IMR-90 (cell line): ENCODE measurements at regions not wholly inside any gene's neighbourhood (a gene's known extent, or its start where the extent isn't known, plus 50 kb on each side); places are given as distances from the start of the nearest gene placed in this dataset.

Experiments
- BHLHE40 ChIP-seq: fragments of 150-350 bp; IDR thresholded peaks from 2 replicates; pipeline ENCODE4 v1.6.1; 2016; ENCODE audit warnings: mild to moderate bottlenecking, low read depth, low read length
- CEBPB ChIP-seq: IDR thresholded peaks from 2 replicates; pipeline ENCODE4 v1.6.1; 2012; ENCODE audit warnings: low read depth, low read length, improper control_type of control experiment
- CHD1 ChIP-seq: IDR thresholded peaks from 2 replicates; pipeline ENCODE4 v1.6.1; 2012; ENCODE audit warnings: low read depth, low read length, improper control_type of control experiment
- MAFK ChIP-seq: IDR thresholded peaks from 2 replicates; pipeline ENCODE4 v1.6.1; 2012; ENCODE audit warnings: low read depth, low read length, improper control_type of control experiment
- MAZ ChIP-seq: IDR thresholded peaks from 2 replicates; pipeline ENCODE4 v1.6.1; 2012; ENCODE audit warnings: low read depth, mild to moderate bottlenecking, low read length, improper control_type of control experiment, moderate library complexity, borderline replicate concordance
- MXI1 ChIP-seq: IDR thresholded peaks from 2 replicates; pipeline ENCODE4 v1.6.1; 2012; ENCODE audit warnings: low read depth, mild to moderate bottlenecking, low read length, moderate library complexity, borderline replicate concordance
- NFE2L2 ChIP-seq: fragments of 150-350 bp; IDR thresholded peaks from 2 replicates; pipeline ENCODE4 v1.6.1; 2016; ENCODE audit warnings: low read depth, mild to moderate bottlenecking, low read length
- POLR2A ChIP-seq: IDR thresholded peaks from 2 replicates; pipeline ENCODE4 v1.6.1; 2012; ENCODE audit warnings: mild to moderate bottlenecking, low read depth, low read length
- RAD21 ChIP-seq: IDR thresholded peaks from 2 replicates; pipeline ENCODE4 v1.6.1; 2012; ENCODE audit warnings: low read length, improper control_type of control experiment
- RFX5 ChIP-seq: IDR thresholded peaks from 2 replicates; pipeline ENCODE4 v1.8.0; 2012; ENCODE audit warnings: low read depth, mild to moderate bottlenecking, low read length, moderate library complexity
- SMC3 ChIP-seq: fragments of 150-350 bp; IDR thresholded peaks from 2 replicates; pipeline ENCODE4 v1.6.1; 2016; ENCODE audit warnings: low read depth, mild to moderate bottlenecking, antibody characterized with exemption, low read length, moderate library complexity
- TF ChIP-seq, protein P1 (sequence below): conservative IDR thresholded peaks from 2 replicates; pipeline ENCODE4 v1.5.1; 2012; ENCODE audit warnings: mild to moderate bottlenecking, low read depth, low read length, improper control_type of control experiment
- TF ChIP-seq, protein P2 (sequence below): fragments of 150-350 bp; IDR thresholded peaks from 2 replicates; pipeline ENCODE4 v1.6.1; 2017; ENCODE audit warnings: mild to moderate bottlenecking, antibody characterized with exemption, low read length, low read depth

- TF ChIP-seq POLR2A (no peak), SMC3 (no peak), RAD21 (no peak), BHLHE40 (no peak), CEBPB (no peak), RFX5 (no peak), MXI1 (no peak), MAZ (no peak), MAFK (no peak), CHD1 (no peak), NFE2L2 (no peak)
- TF ChIP-seq, protein P1, sequence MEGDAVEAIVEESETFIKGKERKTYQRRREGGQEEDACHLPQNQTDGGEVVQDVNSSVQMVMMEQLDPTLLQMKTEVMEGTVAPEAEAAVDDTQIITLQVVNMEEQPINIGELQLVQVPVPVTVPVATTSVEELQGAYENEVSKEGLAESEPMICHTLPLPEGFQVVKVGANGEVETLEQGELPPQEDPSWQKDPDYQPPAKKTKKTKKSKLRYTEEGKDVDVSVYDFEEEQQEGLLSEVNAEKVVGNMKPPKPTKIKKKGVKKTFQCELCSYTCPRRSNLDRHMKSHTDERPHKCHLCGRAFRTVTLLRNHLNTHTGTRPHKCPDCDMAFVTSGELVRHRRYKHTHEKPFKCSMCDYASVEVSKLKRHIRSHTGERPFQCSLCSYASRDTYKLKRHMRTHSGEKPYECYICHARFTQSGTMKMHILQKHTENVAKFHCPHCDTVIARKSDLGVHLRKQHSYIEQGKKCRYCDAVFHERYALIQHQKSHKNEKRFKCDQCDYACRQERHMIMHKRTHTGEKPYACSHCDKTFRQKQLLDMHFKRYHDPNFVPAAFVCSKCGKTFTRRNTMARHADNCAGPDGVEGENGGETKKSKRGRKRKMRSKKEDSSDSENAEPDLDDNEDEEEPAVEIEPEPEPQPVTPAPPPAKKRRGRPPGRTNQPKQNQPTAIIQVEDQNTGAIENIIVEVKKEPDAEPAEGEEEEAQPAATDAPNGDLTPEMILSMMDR: no peak
- TF ChIP-seq, protein P2, sequence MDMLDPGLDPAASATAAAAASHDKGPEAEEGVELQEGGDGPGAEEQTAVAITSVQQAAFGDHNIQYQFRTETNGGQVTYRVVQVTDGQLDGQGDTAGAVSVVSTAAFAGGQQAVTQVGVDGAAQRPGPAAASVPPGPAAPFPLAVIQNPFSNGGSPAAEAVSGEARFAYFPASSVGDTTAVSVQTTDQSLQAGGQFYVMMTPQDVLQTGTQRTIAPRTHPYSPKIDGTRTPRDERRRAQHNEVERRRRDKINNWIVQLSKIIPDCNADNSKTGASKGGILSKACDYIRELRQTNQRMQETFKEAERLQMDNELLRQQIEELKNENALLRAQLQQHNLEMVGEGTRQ: no peak
Observed at GRCh38 chr6:134541001-134541400, 223.1 kb upstream of the SGK1 start.
